ENCODE measurements at regions not wholly inside any gene's neighbourhood (a gene's known extent, or its start where the extent isn't known, plus 50 kb on each side); places are given as distances from the start of the nearest gene placed in this dataset.

DNA sequence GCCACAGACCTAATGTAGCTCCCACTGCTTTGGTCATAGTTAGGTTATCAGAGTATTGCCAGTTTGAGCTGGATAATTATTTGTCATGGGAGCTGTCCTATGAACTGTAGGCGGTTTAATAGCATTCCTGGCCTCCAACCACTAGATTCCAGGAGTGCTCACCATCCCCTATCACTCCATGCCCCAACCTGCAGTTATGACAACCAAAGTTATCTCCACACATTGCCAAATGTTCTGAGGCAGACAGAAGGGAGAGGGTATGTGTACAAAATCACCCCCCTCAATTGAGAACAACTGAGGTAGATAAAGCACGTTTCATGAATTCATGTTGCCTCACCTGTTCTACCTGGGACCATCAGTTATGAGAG is 119.0 kb upstream of the CACUL1 start:
- TF ChIP-seq SP1 (IDR thresholded peaks at IDR 0.05; ENCODE audit: low read depth) (no peak), CTCF (IDR thresholded peaks at IDR 0.05 in 2 of 3, conservative IDR thresholded peaks at IDR 0.05 in 1 of 3; ENCODE audit: borderline replicate concordance in 1 of 3, insufficient read depth in 1 of 3, low read depth in 2 of 3, low read length in 2 of 3) (no peak), EZH2 (IDR thresholded peaks at IDR 0.05) (no peak), JUND (IDR thresholded peaks at IDR 0.05) (no peak), SRF (IDR thresholded peaks at IDR 0.05; ENCODE audit: low read depth) (no peak), YY1 (IDR thresholded peaks at IDR 0.05; ENCODE audit: extremely low read depth, insufficient replicate concordance, low read depth, low read length) (no peak), POLR2A (IDR thresholded peaks at IDR 0.05; ENCODE audit: borderline replicate concordance, extremely low read depth, insufficient read depth, insufficient read length) (no peak), POLR2AphosphoS5 (IDR thresholded peaks at IDR 0.05; ENCODE audit: low read depth, low read length) (no peak), CBX3 (IDR thresholded peaks at IDR 0.05; ENCODE audit: low read depth) (no peak), MAX (IDR thresholded peaks at IDR 0.05) (no peak), ZNF274 (IDR thresholded peaks at IDR 0.05; ENCODE audit: low read depth, low read length) (no peak), TCF7L2 (IDR thresholded peaks at IDR 0.05; ENCODE audit: borderline replicate concordance, extremely low read depth, insufficient read depth, insufficient read length) (no peak)
- TF ChIP-seq, protein P1, sequence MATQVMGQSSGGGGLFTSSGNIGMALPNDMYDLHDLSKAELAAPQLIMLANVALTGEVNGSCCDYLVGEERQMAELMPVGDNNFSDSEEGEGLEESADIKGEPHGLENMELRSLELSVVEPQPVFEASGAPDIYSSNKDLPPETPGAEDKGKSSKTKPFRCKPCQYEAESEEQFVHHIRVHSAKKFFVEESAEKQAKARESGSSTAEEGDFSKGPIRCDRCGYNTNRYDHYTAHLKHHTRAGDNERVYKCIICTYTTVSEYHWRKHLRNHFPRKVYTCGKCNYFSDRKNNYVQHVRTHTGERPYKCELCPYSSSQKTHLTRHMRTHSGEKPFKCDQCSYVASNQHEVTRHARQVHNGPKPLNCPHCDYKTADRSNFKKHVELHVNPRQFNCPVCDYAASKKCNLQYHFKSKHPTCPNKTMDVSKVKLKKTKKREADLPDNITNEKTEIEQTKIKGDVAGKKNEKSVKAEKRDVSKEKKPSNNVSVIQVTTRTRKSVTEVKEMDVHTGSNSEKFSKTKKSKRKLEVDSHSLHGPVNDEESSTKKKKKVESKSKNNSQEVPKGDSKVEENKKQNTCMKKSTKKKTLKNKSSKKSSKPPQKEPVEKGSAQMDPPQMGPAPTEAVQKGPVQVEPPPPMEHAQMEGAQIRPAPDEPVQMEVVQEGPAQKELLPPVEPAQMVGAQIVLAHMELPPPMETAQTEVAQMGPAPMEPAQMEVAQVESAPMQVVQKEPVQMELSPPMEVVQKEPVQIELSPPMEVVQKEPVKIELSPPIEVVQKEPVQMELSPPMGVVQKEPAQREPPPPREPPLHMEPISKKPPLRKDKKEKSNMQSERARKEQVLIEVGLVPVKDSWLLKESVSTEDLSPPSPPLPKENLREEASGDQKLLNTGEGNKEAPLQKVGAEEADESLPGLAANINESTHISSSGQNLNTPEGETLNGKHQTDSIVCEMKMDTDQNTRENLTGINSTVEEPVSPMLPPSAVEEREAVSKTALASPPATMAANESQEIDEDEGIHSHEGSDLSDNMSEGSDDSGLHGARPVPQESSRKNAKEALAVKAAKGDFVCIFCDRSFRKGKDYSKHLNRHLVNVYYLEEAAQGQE (IDR thresholded peaks at IDR 0.05; ENCODE audit: low read depth) = no peak
- TF ChIP-seq, protein P2, sequence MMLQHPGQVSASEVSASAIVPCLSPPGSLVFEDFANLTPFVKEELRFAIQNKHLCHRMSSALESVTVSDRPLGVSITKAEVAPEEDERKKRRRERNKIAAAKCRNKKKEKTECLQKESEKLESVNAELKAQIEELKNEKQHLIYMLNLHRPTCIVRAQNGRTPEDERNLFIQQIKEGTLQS (IDR thresholded peaks at IDR 0.05) = no peak

All from HCT116 (cell line).